NCI-H446 (cell line): ENCODE measurements at regions not wholly inside any gene's neighbourhood (a gene's known extent, or its start where the extent isn't known, plus 50 kb on each side); places are given as distances from the start of the nearest gene placed in this dataset.

Source experiments
- DNase-seq, 2 experiments: peaks; one replicate each; lab custom pipeline; 2025; lab: John Stamatoyannopoulos, UW

GRCh38 chr10:128971374-128972035 lies 495.5 kb upstream of the MGMT start:
- no peak for DNase-seq

- no peak for DNase-seq
Measured at GRCh38 chr10:128972036-128972405, 495.0 kb upstream of the MGMT start.

- no peak for DNase-seq
Measured at GRCh38 chr10:128973221-128973620, 493.8 kb upstream of the MGMT start.

DNA sequence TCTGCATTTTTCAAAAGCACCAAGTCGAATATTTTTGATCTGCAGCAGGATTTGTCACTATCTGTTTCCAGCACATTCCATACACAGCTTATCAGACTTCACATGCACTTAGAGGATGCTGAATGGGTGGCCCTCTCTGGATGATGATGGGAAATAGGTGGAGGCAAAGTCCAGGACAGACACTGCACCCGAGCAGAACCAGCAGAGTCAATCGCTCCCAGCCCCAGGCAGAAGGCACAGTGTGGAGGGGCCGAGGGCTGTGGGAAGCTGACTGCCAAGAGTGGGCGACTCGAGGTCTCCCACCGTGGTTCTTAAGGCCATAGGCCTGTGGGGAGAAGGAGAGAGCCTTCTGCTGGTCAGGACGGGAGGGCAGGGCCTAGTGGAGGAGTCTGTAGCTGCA lies 490.2 kb upstream of the MGMT start:
- no peak for DNase-seq

- no peak for DNase-seq
Measured at GRCh38 chr10:128978211-128978610, 488.8 kb upstream of the MGMT start.

DNA sequence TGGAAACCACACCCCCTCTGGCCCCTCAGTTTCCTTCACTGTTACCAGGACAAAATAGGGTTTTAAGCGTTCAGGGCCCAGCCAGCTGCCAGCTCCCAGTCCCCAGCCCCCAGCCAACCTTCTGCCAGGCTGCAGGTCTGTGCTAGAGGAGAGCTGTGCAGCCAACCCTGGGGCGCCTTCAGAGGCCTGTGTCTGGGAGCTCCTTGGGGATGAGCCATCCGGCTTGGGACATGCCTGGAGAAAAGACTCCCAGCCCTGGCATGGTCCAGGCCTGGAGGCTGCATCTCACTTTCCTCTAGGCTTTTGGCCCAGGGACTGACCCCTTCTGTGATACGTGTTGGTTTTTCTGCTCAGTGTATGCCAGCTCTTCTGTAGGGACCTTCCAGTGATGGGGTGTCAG lies 487.6 kb upstream of the MGMT start:
- DNase-seq: no peak

GRCh38 chr10:128981251-128981650 lies 485.8 kb upstream of the MGMT start:
- DNase-seq: no peak

DNA sequence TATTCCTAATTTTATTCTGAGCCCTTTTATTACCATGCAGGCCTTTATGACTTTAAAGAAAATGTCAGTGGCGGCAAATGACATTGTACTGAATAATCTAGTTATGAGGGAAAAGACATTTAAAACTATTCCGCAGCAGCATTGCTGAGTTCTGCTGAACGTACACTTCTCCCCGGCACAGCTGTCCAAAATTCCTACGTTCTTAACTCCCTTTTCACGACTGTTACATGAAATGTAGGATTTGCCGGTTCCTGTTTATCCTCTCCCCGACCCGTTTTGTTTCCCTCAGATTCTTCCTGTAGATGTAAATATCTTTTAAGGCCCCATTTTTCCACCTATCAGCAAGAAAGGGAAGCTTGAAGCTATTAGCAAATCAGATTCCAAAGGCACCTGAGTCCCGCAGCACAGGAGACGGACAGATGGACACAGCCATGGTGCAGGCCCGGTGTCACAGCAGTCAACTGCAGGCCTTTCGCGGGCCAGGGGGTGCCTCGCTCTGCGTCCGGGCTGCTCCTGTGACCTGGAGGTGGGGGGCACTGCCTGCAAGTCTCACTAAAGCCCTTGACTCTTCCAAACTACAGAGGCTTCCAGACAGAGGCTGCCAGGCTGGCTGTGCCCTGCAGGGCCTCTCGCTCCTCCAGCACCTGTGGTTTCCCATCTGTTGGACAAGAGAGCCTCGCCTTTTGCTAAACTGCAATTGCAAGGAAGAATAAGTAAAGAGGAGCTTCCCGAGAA lies 485.0 kb upstream of the MGMT start:
- no peak for DNase-seq

- no peak for DNase-seq
Measured at GRCh38 chr10:128982616-128982915, 484.5 kb upstream of the MGMT start.

DNA sequence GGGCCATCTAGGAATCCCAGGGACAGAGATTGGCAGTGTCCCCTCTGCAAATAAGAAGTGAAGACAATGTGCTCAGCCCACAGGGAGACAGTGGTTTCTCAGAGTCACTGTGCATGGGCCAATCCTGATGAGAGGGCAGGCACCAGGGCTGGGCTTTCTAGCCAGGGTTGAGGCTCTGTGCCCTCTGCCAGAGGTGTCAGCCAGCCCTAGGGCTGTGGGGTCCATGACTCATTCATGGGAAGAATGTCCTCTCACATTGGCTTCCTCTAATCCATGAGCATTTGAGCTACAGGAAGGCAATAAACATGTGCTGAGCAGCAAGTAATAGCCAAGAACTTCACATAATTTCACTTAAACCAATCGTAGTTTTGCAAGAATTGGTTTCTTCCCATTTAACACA lies 482.0 kb upstream of the MGMT start:
- DNase-seq: no peak

- DNase-seq: no peak
Measured at GRCh38 chr10:128990986-128991385, 476.1 kb upstream of the MGMT start.

DNA sequence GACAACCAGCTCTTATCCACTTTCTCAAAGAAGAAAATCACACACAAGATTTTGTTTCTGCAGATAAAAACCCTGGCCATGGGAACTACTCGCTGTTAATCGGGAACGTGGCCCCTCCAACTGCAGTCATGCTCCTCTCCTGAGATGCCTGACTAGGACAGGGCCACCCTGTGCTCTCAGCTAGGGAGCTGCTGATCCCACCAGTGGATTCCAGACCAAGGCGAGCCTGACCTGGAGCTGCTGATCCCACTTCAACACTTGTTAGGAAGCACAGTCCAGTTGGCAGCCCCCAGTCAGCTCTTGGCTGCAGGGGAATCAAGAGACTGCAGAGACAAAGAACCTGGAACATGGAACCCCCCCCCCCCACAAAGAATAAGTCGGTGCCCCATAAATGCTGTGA lies 474.3 kb upstream of the MGMT start:
- DNase-seq: no peak

- no peak for DNase-seq
Measured at GRCh38 chr10:128993443-128993842, 473.6 kb upstream of the MGMT start.

GRCh38 chr10:128993911-128994538 lies 473.0 kb upstream of the MGMT start:
- DNase-seq: no peak

DNA sequence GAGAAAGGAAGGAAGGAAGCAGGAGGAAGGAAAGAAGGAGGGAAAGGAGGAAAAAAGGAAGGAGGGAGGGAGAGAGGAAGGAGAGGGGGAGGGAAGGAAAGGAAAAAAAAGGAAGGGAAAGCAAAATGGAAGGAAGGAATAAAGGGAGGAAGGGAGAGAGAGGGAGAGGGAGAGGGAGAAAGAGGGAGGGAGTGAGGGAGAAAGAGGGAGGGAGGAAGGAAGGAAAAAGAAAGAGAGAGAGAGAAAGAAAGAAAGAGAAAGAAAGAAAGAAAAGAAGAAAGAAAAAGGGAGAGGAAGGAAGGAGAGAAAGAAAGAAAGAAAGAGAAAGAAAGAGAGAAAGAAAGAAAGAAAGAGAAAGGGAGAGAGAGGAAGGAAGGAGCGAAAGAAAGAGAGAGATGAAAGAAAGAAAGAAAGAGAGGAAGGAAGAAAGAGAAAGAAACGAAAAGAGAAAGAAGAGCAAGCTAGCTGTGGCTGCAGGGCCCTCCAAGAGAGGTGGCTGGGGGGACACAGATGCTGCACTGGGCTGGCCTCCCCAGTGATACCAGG lies 472.4 kb upstream of the MGMT start:
- no peak for DNase-seq

GRCh38 chr10:128995676-128996075 lies 471.4 kb upstream of the MGMT start:
- no peak for DNase-seq

- no peak for DNase-seq
Measured at GRCh38 chr10:128996092-128996491, 470.9 kb upstream of the MGMT start.

DNA sequence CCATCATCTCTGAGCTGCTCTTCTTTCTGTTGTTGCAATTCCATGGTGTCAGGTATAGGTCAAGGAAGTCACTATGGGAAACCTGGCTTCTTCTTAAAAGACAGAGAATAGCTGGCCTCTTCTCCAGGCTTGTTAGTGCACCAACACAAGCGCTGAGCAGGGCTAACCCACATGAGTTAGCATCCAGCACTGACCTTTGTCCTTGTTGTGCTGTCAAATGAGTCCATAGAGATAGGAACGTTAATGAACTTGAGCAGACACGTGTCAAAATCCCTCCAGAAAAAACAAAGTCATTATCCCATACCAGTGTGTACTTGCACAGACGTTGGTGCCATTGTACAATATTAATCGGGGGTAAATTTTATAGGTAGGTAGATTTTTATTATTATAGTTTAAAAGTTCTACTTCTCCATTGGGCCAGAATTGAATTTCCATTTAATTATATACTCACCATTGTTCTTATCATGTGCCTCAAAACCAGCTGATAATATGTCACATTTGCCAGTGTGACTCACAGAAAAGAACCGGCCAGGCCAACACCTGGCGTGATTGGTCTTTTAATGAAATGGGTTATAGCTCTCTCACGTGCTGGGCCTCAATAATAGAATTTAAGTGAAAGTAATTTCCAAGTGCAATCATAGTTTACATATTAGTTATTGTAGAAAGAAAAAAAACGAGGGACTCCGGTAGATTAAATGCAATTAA lies 468.8 kb upstream of the MGMT start:
- DNase-seq: no peak

- no peak for DNase-seq
Measured at GRCh38 chr10:129004398-129004797, 462.6 kb upstream of the MGMT start.

GRCh38 chr10:129005080-129005479 lies 462.0 kb upstream of the MGMT start:
- DNase-seq: no peak

GRCh38 chr10:129005804-129006203 lies 461.2 kb upstream of the MGMT start:
- no peak for DNase-seq

- DNase-seq: no peak
Measured at GRCh38 chr10:129018511-129018910, 448.5 kb upstream of the MGMT start.
